ENCODE measurements at regions not wholly inside any gene's neighbourhood (a gene's known extent, or its start where the extent isn't known, plus 50 kb on each side); places are given as distances from the start of the nearest gene placed in this dataset.

DNA sequence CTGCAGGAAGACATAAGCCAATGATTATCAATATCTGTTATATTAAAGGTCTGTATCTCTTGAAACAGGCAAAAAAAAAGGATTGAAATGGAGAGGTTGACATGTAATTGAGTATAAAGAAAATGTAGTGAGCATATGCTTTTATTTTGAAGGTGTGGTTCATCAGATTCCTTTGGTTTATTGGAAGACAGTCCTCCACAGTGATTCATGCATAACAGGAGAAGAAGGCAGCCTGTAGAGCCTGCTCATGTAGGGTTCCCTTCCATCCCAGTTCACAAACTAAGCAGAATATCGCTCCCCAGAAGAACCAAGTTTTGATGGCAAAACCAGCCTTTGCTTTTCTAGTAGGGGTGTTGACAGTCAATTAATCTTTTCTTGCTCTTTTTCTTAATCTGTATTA lies 1016.8 kb upstream of the ADGRL4 start:
- no peak for DNase-seq
- in situ Hi-C loops (cut with HindIII; ENCODE audit: low pct_ligation_motif_present, low pct_unique_long_range_greater_than_20kb, low sequenced_read_pairs), result no loop called here

DNA sequence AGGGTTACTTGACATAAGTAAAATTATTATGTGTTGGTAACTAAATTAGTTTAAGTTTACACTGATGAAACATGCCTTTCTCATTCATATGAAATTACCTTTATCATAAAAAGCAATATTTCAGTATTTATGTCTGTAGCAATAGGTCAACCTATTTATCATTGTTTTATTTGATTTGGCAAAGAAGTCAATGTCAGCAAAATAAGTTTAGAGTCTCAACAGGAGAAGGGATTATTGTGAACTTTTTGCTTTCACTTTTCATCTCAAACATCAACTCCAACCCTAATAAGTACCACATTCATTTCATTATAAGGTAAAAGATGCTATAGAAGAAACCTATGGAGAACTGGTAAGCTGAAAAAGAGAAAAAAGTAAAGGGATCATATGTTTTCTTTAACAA lies 1015.4 kb upstream of the ADGRL4 start:
- DNase-seq, result no peak
- in situ Hi-C loops (cut with HindIII; ENCODE audit: low pct_ligation_motif_present, low pct_unique_long_range_greater_than_20kb, low sequenced_read_pairs), result no loop called here

- DNase-seq, result no peak
- in situ Hi-C loops (cut with HindIII; ENCODE audit: low pct_ligation_motif_present, low pct_unique_long_range_greater_than_20kb, low sequenced_read_pairs), result no loop called here
Measured at GRCh38 chr1:80018348-80018747, 1011.8 kb upstream of the ADGRL4 start.

- DNase-seq, result no peak
- in situ Hi-C loops (cut with HindIII; ENCODE audit: low pct_ligation_motif_present, low pct_unique_long_range_greater_than_20kb, low sequenced_read_pairs), result no loop called here
Measured at GRCh38 chr1:80008934-80009333, 1002.4 kb upstream of the ADGRL4 start.

- DNase-seq, result no peak
- in situ Hi-C loops (cut with HindIII; ENCODE audit: low pct_ligation_motif_present, low pct_unique_long_range_greater_than_20kb, low sequenced_read_pairs), result no loop called here
Measured at GRCh38 chr1:80003250-80003649, 996.7 kb upstream of the ADGRL4 start.

DNA sequence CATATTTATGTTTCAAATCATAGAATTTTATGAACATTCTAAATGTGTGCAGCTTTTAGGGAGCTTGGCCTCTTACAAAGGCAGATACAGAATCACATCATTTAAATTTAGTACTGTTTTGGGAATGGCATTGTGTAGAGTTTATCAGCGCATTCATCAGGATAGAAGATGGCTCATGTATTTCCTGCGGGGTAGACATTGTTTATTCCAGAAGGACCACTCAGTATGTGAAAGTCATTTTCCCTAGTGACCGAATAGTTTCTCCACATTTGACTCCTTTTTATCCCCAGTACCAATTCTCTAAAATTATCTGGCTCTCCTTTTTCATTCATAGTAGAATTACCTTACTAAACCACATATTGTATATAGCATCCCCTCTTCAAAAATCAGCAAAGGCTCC lies 981.9 kb upstream of the ADGRL4 start:
- DNase-seq, result no peak
- in situ Hi-C loops (cut with HindIII; ENCODE audit: low pct_ligation_motif_present, low pct_unique_long_range_greater_than_20kb, low sequenced_read_pairs), result no loop called here

DNA sequence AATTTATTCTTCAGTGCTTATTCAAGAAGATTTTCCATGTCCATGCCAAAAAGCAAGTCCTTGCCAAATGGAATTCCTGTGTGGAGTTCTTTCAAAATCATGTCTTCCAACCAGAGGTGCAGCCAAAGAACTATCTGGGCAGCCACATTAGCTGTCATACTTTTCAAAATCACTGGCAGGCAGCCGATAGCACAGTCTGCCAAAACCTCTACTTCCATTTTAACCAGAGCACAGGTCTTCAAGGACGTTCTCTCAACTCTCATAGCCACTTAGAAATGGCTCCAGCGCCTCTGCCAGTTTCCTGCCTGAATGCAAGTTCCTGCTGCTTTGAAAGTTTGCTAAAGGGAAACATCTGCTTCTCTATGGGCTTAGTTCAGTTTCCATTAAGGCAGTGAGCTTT lies 975.7 kb upstream of the ADGRL4 start:
- in situ Hi-C loops (cut with HindIII; ENCODE audit: low pct_ligation_motif_present, low pct_unique_long_range_greater_than_20kb, low sequenced_read_pairs), result no loop called here
- no peak for DNase-seq

GRCh38 chr1:79981481-79981880 lies 975.0 kb upstream of the ADGRL4 start:
- in situ Hi-C loops (cut with HindIII; ENCODE audit: low pct_ligation_motif_present, low pct_unique_long_range_greater_than_20kb, low sequenced_read_pairs), result no loop called here
- no peak for DNase-seq

DNA sequence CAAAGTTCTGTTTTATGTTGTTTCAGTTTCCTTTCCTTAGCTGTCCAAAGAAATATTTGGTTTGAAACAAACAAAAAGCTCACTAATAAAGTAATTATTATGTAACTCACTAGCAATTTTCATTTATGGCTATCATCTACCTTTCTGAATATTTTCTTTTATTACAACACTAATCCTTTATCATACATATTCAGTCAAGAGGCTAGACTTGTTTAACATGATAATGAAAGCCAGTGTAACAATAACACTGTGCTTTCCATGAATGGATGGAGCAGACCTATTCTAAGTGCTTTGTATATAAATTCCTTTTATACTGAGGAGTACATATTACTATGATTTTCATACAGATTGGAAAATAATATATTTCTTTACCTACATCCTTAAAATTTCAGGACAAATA lies 972.8 kb upstream of the ADGRL4 start:
- in situ Hi-C loops (cut with HindIII; ENCODE audit: low pct_ligation_motif_present, low pct_unique_long_range_greater_than_20kb, low sequenced_read_pairs), result no loop called here
- no peak for DNase-seq

- in situ Hi-C loops (cut with HindIII; ENCODE audit: low pct_ligation_motif_present, low pct_unique_long_range_greater_than_20kb, low sequenced_read_pairs), result no loop called here
- no peak for DNase-seq
Measured at GRCh38 chr1:79976287-79976686, 969.8 kb upstream of the ADGRL4 start.

- in situ Hi-C loops (cut with HindIII; ENCODE audit: low pct_ligation_motif_present, low pct_unique_long_range_greater_than_20kb, low sequenced_read_pairs), result no loop called here
- DNase-seq, result no peak
Measured at GRCh38 chr1:79974659-79975058, 968.1 kb upstream of the ADGRL4 start.

GRCh38 chr1:79969886-79970285 lies 963.4 kb upstream of the ADGRL4 start:
- no peak for DNase-seq
- in situ Hi-C loops (cut with HindIII; ENCODE audit: low pct_ligation_motif_present, low pct_unique_long_range_greater_than_20kb, low sequenced_read_pairs), result no loop called here

- DNase-seq, result no peak
- in situ Hi-C loops (cut with HindIII; ENCODE audit: low pct_ligation_motif_present, low pct_unique_long_range_greater_than_20kb, low sequenced_read_pairs), result no loop called here
Measured at GRCh38 chr1:79966438-79966837, 959.9 kb upstream of the ADGRL4 start.

GRCh38 chr1:79959635-79960034 lies 953.1 kb upstream of the ADGRL4 start:
- in situ Hi-C loops (cut with HindIII; ENCODE audit: low pct_ligation_motif_present, low pct_unique_long_range_greater_than_20kb, low sequenced_read_pairs), result no loop called here

DNA sequence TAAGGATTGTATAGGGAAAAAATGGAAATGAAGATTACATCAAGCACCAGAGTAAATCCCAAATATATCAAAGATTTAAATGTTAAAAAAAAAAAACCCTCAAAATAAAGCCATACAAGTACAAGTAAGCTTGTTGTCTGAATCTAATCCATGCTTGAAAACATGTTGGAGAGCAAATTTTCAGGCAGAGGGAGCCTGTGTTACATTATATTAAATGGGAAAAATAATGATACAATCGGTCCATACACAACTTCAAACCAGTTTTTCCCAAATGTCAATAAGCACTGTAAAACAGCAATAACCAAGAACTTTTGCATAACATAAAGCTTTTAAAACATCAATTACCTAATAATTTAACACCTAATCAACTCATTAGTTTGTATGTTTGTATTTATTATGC lies 949.4 kb upstream of the ADGRL4 start:
- in situ Hi-C loops (cut with HindIII; ENCODE audit: low pct_ligation_motif_present, low pct_unique_long_range_greater_than_20kb, low sequenced_read_pairs), result no loop called here
- no peak for DNase-seq

More at GRCh38 chr1:79959635-79960034, 953.1 kb upstream of the ADGRL4 start:
- no peak for DNase-seq

DNA sequence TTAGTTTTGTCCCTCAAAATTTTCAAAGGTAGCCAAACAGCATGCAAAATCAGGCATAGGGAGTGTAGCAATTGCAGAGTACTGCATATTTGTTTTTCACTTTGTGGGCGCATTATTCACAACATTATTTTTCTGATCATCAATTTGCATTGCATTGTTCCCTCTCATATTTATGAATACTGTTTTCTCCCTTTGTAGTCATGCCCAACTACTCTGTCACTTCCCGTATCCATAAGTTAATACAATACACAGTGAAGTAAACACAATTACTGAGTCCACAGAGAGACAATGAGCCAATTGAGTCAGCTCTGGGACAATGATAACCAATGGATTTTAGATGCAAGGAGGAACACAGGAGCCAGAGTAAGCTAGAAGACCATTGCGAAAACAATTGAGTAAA lies 944.0 kb upstream of the ADGRL4 start:
- in situ Hi-C loops (cut with HindIII; ENCODE audit: low pct_ligation_motif_present, low pct_unique_long_range_greater_than_20kb, low sequenced_read_pairs), result no loop called here
- DNase-seq, result no peak

DNA sequence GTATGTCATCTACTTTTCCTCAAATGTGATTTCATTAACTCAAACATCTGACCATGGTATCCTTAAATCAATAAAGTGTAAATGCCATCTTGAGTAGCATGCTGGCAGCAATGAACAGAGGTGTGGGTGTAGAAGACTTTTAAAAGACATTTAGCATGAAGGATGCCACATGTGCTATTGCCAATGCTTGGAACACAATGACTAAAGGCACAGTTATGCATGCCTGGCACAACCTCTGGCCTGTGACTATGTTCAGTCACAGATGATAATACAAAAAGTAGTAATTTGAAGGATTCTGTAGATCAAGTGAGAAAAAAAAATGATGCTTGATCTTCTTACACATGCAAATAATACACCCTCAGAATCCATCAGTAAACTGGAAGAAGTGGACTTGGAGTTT lies 938.9 kb upstream of the ADGRL4 start:
- no peak for DNase-seq
- in situ Hi-C loops (cut with HindIII; ENCODE audit: low pct_ligation_motif_present, low pct_unique_long_range_greater_than_20kb, low sequenced_read_pairs), result no loop called here

GRCh38 chr1:79929356-79929755 lies 922.8 kb upstream of the ADGRL4 start:
- in situ Hi-C loops (cut with HindIII; ENCODE audit: low pct_ligation_motif_present, low pct_unique_long_range_greater_than_20kb, low sequenced_read_pairs), result no loop called here
- DNase-seq, result no peak

DNA sequence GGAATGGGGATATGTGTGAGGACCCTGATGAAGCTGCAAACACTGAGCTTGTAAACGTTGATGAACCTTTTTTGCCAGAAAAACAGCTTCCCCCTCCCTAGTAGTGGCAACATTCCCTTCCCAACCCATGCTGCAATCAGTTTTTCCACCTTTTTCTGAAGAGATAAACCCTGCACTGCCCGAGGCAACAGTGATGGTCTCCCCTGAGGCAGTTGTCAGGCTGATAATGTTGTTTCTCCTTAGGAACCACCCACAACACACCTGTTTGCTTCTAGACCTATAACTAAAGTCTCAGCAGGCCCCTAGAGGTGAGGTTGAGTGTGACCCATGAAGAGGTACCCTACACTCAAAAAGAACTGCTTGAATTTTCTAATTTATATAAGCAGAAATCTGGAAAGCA lies 922.4 kb upstream of the ADGRL4 start:
- in situ Hi-C loops (cut with HindIII; ENCODE audit: low pct_ligation_motif_present, low pct_unique_long_range_greater_than_20kb, low sequenced_read_pairs), result no loop called here
- DNase-seq, result no peak

- in situ Hi-C loops (cut with HindIII; ENCODE audit: low pct_ligation_motif_present, low pct_unique_long_range_greater_than_20kb, low sequenced_read_pairs), result no loop called here
- no peak for DNase-seq
Measured at GRCh38 chr1:79920960-79921669, 914.6 kb upstream of the ADGRL4 start.

DNA sequence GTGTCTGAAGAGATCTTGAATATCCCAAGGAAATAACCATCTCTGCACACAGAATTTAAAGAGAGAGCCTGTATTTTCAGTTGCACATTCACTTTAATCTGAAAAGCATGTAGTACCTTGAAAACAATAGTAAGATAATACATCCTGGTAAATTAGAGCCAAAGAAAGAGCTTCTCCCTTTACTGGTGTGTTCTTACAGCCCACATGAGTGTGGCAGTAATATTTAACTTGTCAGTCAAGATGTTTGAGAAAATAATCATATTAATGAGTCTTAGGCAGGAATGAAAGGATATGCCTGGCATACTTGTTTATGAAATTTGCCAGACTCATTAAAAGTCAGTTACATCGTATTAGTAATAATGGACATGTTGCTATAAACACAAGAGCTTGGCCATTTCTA lies 908.4 kb upstream of the ADGRL4 start:
- in situ Hi-C loops (cut with HindIII; ENCODE audit: low pct_ligation_motif_present, low pct_unique_long_range_greater_than_20kb, low sequenced_read_pairs), result no loop called here
- DNase-seq, result no peak
